HUES64 (cell line): ENCODE measurements at regions not wholly inside any gene's neighbourhood (a gene's known extent, or its start where the extent isn't known, plus 50 kb on each side); places are given as distances from the start of the nearest gene placed in this dataset.
"Not testable (repeated sequence)": the region's sequence is repeated elsewhere in the genome, so short reads cannot be mapped to it uniquely, and the experiment has no call there.

Source experiments
- H3K27ac ChIP-seq: 2 replicates; pipeline ENCODE4 v1.7.0; 2013; ENCODE audit warnings: low read depth, low read length, inconsistent platforms
- H3K27me3 ChIP-seq: 2 replicates; pipeline ENCODE4 v1.6.1; 2013; ENCODE audit warnings: mild to moderate bottlenecking, low read length; ENCODE audit not compliant: insufficient read depth
- H3K36me3 ChIP-seq: 2 replicates; pipeline ENCODE4 v1.6.1; 2013; ENCODE audit warnings: mild to moderate bottlenecking, low read length; ENCODE audit not compliant: insufficient read depth
- H3K4me1 ChIP-seq: 2 replicates; pipeline ENCODE4 v1.6.1; 2013; ENCODE audit warnings: mild to moderate bottlenecking, low read length, moderate library complexity; ENCODE audit not compliant: insufficient read depth
- H3K4me3 ChIP-seq: 2 replicates; pipeline ENCODE4 v1.5.1; 2013; ENCODE audit warnings: mild to moderate bottlenecking, low read length, moderate library complexity
- H3K9ac ChIP-seq: 2 replicates; pipeline ENCODE4 v1.6.1; 2013; ENCODE audit warnings: mild to moderate bottlenecking, low read depth, low read length
- H3K9me3 ChIP-seq: 2 replicates; pipeline ENCODE4 v1.6.1; 2013; ENCODE audit warnings: low read depth, low read length; ENCODE audit not compliant: insufficient read depth
- WGBS: fragments of 150-250, 120-280 bp; methylation state at CpG from one replicate; pipeline ENCODE4 v1.1.7; 2013; ENCODE audit warnings: missing lambda C conversion rate; 5-methylcytosine and 5-hydroxymethylcytosine counted together

DNA sequence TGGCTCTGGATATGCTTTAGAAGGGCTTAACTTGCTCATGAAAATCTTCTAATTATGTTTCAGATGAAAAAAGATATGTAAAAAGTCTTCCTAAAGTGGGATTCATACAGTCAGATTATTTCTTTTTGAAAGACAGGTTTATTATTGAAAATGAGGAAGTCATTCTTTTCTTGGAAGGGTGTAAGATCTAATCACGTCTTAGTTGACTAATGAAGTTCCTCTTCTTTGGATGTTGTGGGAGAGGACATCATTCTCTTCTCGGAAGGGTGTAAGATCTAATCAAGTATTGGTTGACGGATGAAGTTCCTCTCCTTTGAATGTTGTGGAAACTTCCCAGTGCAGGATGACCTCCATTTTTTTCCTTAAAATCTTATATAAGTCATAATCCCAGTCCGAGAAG, 74.9 kb downstream of the ALG10 start:
- no peaks in the 10 kb centered on the region for H3K27me3 ChIP-seq
- no peaks in the 10 kb centered on the region for H3K36me3 ChIP-seq
- H3K9me3 ChIP-seq = peaks cover 82% of the 10 kb centered on the region
- H3K9ac ChIP-seq = no peak overlapping the region
- no peak overlapping the region for H3K4me3 ChIP-seq
- 64% methylated on average over 3 of the region's 4 CpGs for WGBS
- H3K4me1 ChIP-seq = no peaks in the 10 kb centered on the region
- H3K27ac ChIP-seq = no peak overlapping the region

DNA sequence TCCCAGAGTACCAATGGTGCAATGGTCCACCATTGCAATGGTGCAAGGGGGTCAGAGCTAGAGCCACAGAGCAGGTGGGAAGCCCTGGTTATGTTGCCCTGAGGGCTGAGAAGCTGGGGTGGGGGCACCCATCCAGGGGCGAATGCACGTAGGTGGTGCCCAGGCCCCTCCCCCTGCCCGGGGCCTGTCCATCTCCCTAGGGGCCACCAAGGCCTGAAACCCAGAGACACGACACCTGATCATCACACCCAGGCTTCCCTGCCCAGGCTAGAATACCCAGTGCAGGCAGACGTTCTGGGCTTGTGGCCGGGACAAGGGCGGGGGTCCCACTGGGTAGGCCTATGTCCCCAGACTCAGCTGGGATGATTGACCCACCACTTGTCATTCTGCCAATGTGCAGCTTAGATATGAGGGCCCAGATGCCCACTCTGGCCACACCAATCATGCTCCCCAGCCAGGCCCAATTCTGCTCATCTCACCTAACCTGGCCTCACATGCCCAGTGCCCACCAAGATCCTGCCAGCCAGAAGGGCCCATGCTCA, 83.2 kb downstream of the ALG10 start:
- Histone ChIP-seq H3K36me3 (no peaks in the 10 kb centered on the region), H3K9ac (no peak overlapping the region), H3K27me3 (no peaks in the 10 kb centered on the region), H3K9me3 (peaks cover 80% of the 10 kb centered on the region), H3K27ac (no peak overlapping the region), H3K4me3 (no peak overlapping the region), H3K4me1 (no peaks in the 10 kb centered on the region)
- 89% methylated on average over 7 of the region's 7 CpGs for WGBS

DNA sequence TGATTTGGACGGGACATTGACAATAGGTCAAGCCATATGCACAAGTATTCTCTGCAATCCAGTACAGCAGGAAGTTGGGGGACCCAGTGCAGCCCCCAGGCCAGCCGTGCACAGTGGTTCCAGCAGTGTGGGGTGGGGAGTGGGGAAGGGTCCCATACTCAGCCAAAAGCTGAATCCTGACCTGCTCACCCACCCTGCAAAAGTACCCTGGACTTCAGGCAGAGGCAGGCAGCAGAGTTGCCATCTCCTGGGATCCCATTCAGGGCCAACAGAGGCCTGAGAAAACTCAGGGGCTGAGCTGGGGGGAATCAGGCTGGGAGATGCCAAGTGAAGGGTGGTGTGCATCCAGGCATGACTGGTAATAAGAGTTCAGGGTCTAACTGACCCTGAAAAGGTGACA, 83.9 kb downstream of the ALG10 start:
- Histone ChIP-seq H3K36me3 (no peaks in the 10 kb centered on the region), H3K4me3 (no peak overlapping the region), H3K27ac (no peak overlapping the region), H3K9ac (no peak overlapping the region), H3K27me3 (no peaks in the 10 kb centered on the region), H3K4me1 (no peaks in the 10 kb centered on the region), H3K9me3 (peaks cover 80% of the 10 kb centered on the region)
- 86% methylated on average over 2 of the region's 2 CpGs for WGBS

DNA sequence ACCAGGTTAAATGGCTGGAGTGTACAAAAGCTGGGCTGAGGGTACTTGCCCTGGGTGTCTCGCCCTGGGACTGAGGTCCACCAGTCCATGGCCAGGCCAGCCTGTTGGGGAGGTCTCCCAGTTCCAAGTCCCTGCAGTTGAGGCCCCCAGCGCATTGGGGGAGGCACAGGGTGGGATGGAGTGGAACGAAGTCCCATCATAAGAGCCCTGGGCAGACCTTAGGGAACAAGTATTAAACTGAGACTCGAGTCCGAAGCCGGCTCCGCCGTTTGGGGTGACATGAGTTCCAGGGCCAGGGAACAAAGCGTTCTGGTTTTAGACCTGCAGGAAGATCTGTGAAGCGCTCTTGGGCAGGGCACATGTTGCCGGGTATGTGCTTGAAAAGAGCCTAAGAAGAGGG, 84.7 kb downstream of the ALG10 start:
- Histone ChIP-seq H3K27ac (no peak overlapping the region), H3K27me3 (no peaks in the 10 kb centered on the region), H3K9me3 (peaks cover 82% of the 10 kb centered on the region), H3K9ac (no peak overlapping the region), H3K4me1 (no peaks in the 10 kb centered on the region), H3K36me3 (no peaks in the 10 kb centered on the region), H3K4me3 (no peak overlapping the region)
- WGBS = 84% methylated on average over 11 of the region's 11 CpGs

DNA sequence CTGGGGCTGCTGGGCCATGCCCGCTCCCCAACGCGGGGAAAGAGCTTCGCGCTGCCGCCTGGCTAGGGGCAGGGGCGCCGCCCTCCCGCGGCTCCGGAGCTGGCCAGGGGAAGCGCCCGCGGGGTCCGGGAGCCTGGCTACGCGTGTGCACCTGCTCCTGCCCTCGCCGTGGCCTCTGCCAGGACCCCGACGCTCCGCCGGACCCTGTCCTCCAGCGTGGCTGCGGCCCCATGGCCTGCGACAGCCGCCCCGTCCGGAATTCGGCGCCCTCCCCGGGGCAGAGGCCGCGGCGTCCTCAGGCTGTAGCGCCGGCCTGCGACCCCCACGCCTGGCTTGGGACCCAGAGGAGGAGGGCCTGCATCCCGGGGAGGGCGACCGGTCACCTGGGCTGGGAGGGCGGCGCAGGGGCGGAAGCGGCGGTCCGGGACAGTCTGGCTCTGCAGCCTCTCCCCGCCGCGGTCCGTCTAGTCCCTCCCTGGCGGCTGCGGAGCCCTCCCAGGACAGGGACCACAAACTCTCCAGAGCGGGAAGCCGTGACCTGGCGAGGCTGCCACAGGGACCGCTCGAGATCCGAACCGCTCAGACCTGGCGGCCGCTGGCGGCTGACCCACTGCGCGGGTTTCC, 85.6 kb downstream of the ALG10 start:
- Histone ChIP-seq H3K9ac (no peak overlapping the region), H3K9me3 (peaks cover 82% of the 10 kb centered on the region), H3K4me3 (no peak overlapping the region), H3K27me3 (no peaks in the 10 kb centered on the region), H3K4me1 (no peaks in the 10 kb centered on the region), H3K27ac (no peak overlapping the region), H3K36me3 (no peaks in the 10 kb centered on the region)
- WGBS = 95% methylated on average over 66 of the region's 66 CpGs

DNA sequence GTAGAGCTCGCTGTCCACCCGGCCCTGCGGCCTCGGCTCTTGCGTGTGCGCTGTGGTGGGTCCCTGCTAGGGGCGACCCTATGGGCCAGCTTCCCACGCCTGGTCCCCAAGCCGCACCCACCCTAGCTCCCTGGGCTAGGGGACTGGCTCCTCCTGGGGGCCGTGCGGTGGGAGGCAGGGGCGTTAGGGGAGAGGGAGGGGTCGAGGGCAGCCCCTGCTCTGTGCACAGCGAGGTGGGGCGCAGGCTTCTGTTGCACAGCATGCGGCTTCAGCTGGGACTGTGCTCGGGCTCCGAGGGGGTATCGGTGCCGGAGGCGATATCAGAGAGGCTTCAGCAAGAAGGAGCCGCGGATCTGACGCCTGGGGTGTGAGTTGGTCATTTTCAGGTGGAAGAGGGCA, 86.1 kb downstream of the ALG10 start:
- 91% methylated on average over 24 of the region's 24 CpGs for WGBS
- H3K9me3 ChIP-seq = peaks cover 83% of the 10 kb centered on the region

DNA sequence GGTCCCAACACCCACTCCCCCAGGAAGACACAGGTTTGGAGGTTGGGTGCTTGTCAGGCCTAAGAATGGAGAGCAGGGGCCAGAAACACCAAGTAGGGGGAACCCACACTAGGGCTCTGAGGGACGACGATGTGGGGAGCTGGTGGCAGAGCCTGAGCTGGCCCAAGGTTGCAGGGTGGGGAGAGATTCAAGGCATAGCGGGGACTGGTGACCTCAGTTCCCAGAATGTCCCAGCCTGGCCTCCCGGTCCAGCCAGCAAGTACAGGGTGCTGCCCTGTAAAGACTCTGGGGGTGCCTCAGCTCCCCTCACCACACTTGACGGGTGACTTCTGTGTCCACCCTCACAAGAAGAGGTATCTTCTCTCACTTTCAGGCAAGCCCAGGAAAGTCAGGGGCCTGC, 86.7 kb downstream of the ALG10 start:
- Histone ChIP-seq H3K4me3 (no peak overlapping the region), H3K9me3 (peaks cover 84% of the 10 kb centered on the region), H3K27ac (no peak overlapping the region), H3K36me3 (no peaks in the 10 kb centered on the region), H3K27me3 (no peaks in the 10 kb centered on the region), H3K4me1 (no peaks in the 10 kb centered on the region), H3K9ac (no peak overlapping the region)
- WGBS = 93% methylated on average over 5 of the region's 5 CpGs

More for the DNA sequence above, 86.1 kb downstream of the ALG10 start:
- Histone ChIP-seq H3K27me3 (no peaks in the 10 kb centered on the region), H3K9ac (no peak overlapping the region), H3K27ac (no peak overlapping the region), H3K36me3 (no peaks in the 10 kb centered on the region), H3K4me1 (no peaks in the 10 kb centered on the region), H3K4me3 (no peak overlapping the region)

DNA sequence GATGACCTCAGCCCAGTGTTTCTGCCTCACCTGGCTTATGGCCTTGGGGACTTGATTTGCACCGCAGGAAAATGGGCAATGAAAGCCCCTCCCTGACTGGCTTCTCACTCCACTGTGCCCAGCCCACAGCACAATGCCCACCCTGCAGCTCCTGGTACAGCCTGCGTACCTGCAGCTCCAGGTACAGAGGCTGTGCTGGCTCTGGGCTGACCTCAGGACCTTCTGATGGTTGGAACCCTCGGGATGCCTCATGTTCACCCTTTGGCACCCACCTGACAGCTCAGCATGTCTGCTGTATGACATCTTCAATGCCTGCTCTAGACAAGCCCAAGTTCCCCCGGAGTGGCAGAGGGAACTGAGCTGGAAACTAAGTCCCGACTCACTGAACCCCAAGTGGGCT, 87.1 kb downstream of the ALG10 start:
- Histone ChIP-seq H3K27me3 (no peaks in the 10 kb centered on the region), H3K36me3 (no peaks in the 10 kb centered on the region), H3K27ac (no peak overlapping the region), H3K4me3 (no peak overlapping the region), H3K4me1 (no peaks in the 10 kb centered on the region), H3K9ac (no peak overlapping the region), H3K9me3 (peaks cover 86% of the 10 kb centered on the region)
- 74% methylated on average over 5 of the region's 5 CpGs for WGBS

DNA sequence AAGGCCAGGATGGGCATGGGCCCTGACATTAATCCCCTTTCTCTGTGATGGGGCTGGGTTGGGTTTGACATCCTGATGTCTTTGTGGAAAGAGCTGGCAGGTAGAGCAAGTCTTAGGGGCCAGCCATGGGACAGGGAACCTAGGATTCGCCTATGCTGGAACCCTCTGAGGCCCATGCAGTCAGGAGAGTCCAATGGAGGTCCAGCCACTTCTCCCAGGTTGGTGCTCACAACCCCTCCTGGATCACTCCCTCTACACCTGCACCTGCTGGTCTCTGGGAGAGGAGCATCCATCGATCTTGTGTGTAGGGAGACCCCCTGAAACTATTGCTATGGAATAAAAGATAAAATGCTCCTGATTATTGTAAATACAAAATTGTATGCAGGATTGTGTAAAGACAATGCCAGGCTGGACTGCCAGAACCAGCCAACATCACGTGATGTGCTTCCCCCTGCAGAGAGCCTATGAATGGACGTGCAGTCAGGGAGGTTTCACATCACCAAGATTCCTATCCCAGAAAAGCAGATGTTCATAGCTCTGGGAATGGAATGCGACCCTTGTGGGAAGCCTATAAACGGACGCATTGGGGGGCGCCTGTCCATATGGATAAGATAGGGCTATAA, 87.7 kb downstream of the ALG10 start:
- H3K9me3 ChIP-seq = peaks cover 86% of the 10 kb centered on the region
- H3K27me3 ChIP-seq = not testable (repeated sequence)
- whole genome bisulfite sequencing = 76% methylated on average over 7 of the region's 8 CpGs

DNA sequence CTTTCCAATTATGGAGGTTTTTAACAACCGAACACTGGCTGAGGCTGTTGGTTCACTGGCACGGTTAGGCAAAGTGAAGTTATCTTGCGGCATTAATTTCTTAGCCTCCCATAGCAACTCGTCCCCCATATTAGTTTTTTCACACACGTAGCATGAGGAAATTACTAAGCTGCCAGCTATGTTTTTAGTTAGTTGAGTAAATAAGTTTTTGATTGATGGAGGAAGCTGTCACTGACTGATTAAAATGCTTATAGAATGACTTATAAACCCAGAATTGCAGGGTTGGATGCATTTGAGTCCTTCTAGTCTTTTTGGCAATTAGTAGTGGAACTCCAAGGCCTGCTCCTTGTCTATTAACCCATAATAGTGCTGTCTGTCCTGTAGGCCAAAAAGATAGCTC, 97.1 kb downstream of the ALG10 start:
- Histone ChIP-seq H3K27me3 (no peaks in the 10 kb centered on the region), H3K36me3 (no peaks in the 10 kb centered on the region), H3K9me3 (peaks cover 76% of the 10 kb centered on the region), H3K4me3 (no peak overlapping the region), H3K27ac (no peak overlapping the region), H3K4me1 (no peaks in the 10 kb centered on the region), H3K9ac (no peak overlapping the region)
- WGBS = 84% methylated on average over 5 of the region's 5 CpGs

More for the DNA sequence above, 87.7 kb downstream of the ALG10 start:
- not testable (repeated sequence) for H3K4me1 ChIP-seq, H3K9ac ChIP-seq, H3K27ac ChIP-seq, H3K4me3 ChIP-seq, H3K36me3 ChIP-seq

DNA sequence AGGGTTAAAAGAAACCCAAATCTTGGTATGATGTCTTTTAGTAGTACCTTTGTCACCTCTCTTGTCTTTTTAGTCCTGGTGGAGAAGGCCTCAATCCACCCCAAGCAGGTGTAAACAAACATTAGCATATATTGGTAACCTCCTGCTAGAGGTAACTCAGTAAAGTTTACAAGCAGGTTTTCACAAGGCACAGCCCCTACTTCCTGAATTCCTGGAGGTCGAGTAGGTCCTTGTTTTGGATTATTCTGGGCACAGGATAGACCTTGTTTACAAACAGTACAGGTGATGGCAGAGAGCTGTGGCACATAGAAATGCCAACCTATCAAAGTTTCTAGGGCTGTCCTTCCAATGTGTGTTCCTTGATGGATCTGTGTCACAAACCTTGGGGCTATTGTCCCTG, 99.1 kb downstream of the ALG10 start:
- no peak overlapping the region for H3K9ac ChIP-seq
- no peak overlapping the region for H3K27ac ChIP-seq
- H3K9me3 ChIP-seq = peaks cover 76% of the 10 kb centered on the region
- H3K4me3 ChIP-seq = no peak overlapping the region
- no peaks in the 10 kb centered on the region for H3K36me3 ChIP-seq
- H3K4me1 ChIP-seq = no peaks in the 10 kb centered on the region
- WGBS = 61% methylated on average over 1 of the region's 1 CpG
- H3K27me3 ChIP-seq = no peaks in the 10 kb centered on the region
